Tibial nerve (tissue), 3 donors: ENCODE measurements at regions not wholly inside any gene's neighbourhood (a gene's known extent, or its start where the extent isn't known, plus 50 kb on each side); places are given as distances from the start of the nearest gene placed in this dataset.

ENCODE experiments used
- CTCF ChIP-seq, 5 experiments: fragments of 200-600 bp in 3 of 5; fragments of 450-650 bp in 2 of 5; sonication (generic) in 3 of 5; IDR thresholded peaks; one replicate each; pipeline ENCODE4 v1.5.1; 2016 to 2019; ENCODE audit warnings: antibody characterized with exemption in 5 of 5, mild to moderate bottlenecking in 3 of 5, moderate library complexity in 2 of 5
- POLR2A ChIP-seq, 2 donors: fragments of 450-650 bp; IDR thresholded peaks; one replicate each; pipeline ENCODE4 v1.6.1; 2017; ENCODE audit warnings: antibody characterized with exemption in 2 of 2, mild to moderate bottlenecking in 2 of 2, moderate library complexity in 2 of 2

DNA sequence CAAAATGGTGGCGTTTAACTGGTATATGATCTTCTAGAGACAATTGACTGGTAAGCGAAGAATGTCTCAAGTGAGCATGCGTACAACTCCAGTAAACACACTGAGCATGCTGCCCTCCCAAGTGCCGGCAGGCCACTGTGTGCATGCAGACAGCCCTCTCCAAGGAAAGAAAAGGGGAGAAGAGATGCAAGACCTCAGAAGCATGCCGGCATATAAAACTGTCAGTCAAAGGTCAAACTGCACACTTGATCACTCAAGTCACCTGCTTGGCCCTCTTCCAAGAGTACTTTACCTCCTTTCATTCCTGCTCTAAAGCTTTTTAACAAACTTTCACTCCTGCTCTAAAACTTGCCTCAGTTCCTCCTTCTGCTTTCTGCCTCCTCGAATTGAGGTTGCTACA, 910.2 kb downstream of the TAF11L14 start:
- no peak for TF ChIP-seq CTCF (IDR thresholded peaks at IDR 0.05)
- no peak for TF ChIP-seq POLR2A (IDR thresholded peaks at IDR 0.05)
